ENCODE measurements at regions not wholly inside any gene's neighbourhood (a gene's known extent, or its start where the extent isn't known, plus 50 kb on each side); places are given as distances from the start of the nearest gene placed in this dataset.

- Histone ChIP-seq H3K4me2 (ENCODE audit: low read depth, low read length, poor library complexity, severe bottlenecking) (no peak overlapping the region), H2AFZ (ENCODE audit: low read length) (no peak overlapping the region), H3K9ac (ENCODE audit: low read depth, low read length, poor library complexity, severe bottlenecking) (no peak overlapping the region), H3K4me1 (ENCODE audit: insufficient read depth, low read length, poor library complexity, severe bottlenecking) (no peaks in the 10 kb centered on the region), H3K9me3 (ENCODE audit: insufficient read depth, low read depth, low read length) (no peaks in the 10 kb centered on the region; the same call in 1 of the 2 replicates), H4K20me1 (ENCODE audit: insufficient read depth, low read length, poor library complexity, severe bottlenecking) (no peaks in the 10 kb centered on the region), H3K36me3 (ENCODE audit: insufficient read depth, low read length) (no peaks in the 10 kb centered on the region), H3K9me2 (replicated peaks; ENCODE audit: low read depth, low read length) (no peaks in the 10 kb centered on the region), H3K27me3 (ENCODE audit: insufficient read depth, low read length, poor library complexity, severe bottlenecking) (no peaks in the 10 kb centered on the region), H3K79me2 (ENCODE audit: insufficient read depth, low read length) (no peaks in the 10 kb centered on the region), H3K4me3 (ENCODE audit: low read length, poor library complexity, severe bottlenecking) (no peak overlapping the region), H3F3A (ENCODE audit: low read depth) (no peaks in the 10 kb centered on the region)
- TF ChIP-seq CTCF (conservative IDR thresholded peaks at IDR 0.05; ENCODE audit: low read length) = no peak
- TF ChIP-seq EZH2phosphoT487 (IDR thresholded peaks at IDR 0.05; ENCODE audit: borderline replicate concordance) = no peak
These were observed 168.0 kb downstream of the OTOR start for GRCh38 chr20:16916165-16916564.

GRCh38 chr20:16917636-16918035 lies 169.5 kb downstream of the OTOR start:
- no peaks in the 10 kb centered on the region for H3F3A ChIP-seq (ENCODE audit: low read depth)
- no peaks in the 10 kb centered on the region for H3K79me2 ChIP-seq (ENCODE audit: insufficient read depth, low read length)
- no peaks in the 10 kb centered on the region; the same call in 1 of the 2 replicates for H3K9me3 ChIP-seq (ENCODE audit: insufficient read depth, low read depth, low read length)
- H3K9me2 ChIP-seq (replicated peaks; ENCODE audit: low read depth, low read length) = no peaks in the 10 kb centered on the region
- H3K4me2 ChIP-seq (ENCODE audit: low read depth, low read length, poor library complexity, severe bottlenecking) = no peak overlapping the region
- H3K4me3 ChIP-seq (ENCODE audit: low read length, poor library complexity, severe bottlenecking) = no peak overlapping the region
- no peak overlapping the region for H2AFZ ChIP-seq (ENCODE audit: low read length)
- no peaks in the 10 kb centered on the region for H3K4me1 ChIP-seq (ENCODE audit: insufficient read depth, low read length, poor library complexity, severe bottlenecking)
- H4K20me1 ChIP-seq (ENCODE audit: insufficient read depth, low read length, poor library complexity, severe bottlenecking) = no peaks in the 10 kb centered on the region
- H3K27me3 ChIP-seq (ENCODE audit: insufficient read depth, low read length, poor library complexity, severe bottlenecking) = no peaks in the 10 kb centered on the region
- no peaks in the 10 kb centered on the region for H3K36me3 ChIP-seq (ENCODE audit: insufficient read depth, low read length)
- no peak overlapping the region for H3K9ac ChIP-seq (ENCODE audit: low read depth, low read length, poor library complexity, severe bottlenecking)
- TF ChIP-seq CTCF (conservative IDR thresholded peaks at IDR 0.05; ENCODE audit: low read length) = no peak
- TF ChIP-seq EZH2phosphoT487 (IDR thresholded peaks at IDR 0.05; ENCODE audit: borderline replicate concordance) = no peak

GRCh38 chr20:16918366-16918765 lies 170.2 kb downstream of the OTOR start:
- no peak for TF ChIP-seq CTCF (conservative IDR thresholded peaks at IDR 0.05; ENCODE audit: low read length)
- TF ChIP-seq EZH2phosphoT487 (IDR thresholded peaks at IDR 0.05; ENCODE audit: borderline replicate concordance) = no peak
- Histone ChIP-seq H3K36me3 (ENCODE audit: insufficient read depth, low read length) (no peaks in the 10 kb centered on the region), H3K4me2 (ENCODE audit: low read depth, low read length, poor library complexity, severe bottlenecking) (no peak overlapping the region)

More at GRCh38 chr20:16918366-16918765, 170.2 kb downstream of the OTOR start:
- Histone ChIP-seq H3K4me1 (ENCODE audit: insufficient read depth, low read length, poor library complexity, severe bottlenecking) (no peaks in the 10 kb centered on the region), H2AFZ (ENCODE audit: low read length) (no peak overlapping the region), H3K27me3 (ENCODE audit: insufficient read depth, low read length, poor library complexity, severe bottlenecking) (no peaks in the 10 kb centered on the region), H3K9ac (ENCODE audit: low read depth, low read length, poor library complexity, severe bottlenecking) (no peak overlapping the region), H3K79me2 (ENCODE audit: insufficient read depth, low read length) (no peaks in the 10 kb centered on the region), H3K9me2 (replicated peaks; ENCODE audit: low read depth, low read length) (no peaks in the 10 kb centered on the region), H3F3A (ENCODE audit: low read depth) (no peaks in the 10 kb centered on the region), H3K4me3 (ENCODE audit: low read length, poor library complexity, severe bottlenecking) (no peak overlapping the region), H3K9me3 (ENCODE audit: insufficient read depth, low read depth, low read length) (no peaks in the 10 kb centered on the region; the same call in 1 of the 2 replicates), H4K20me1 (ENCODE audit: insufficient read depth, low read length, poor library complexity, severe bottlenecking) (no peaks in the 10 kb centered on the region)
